OCI-LY3 (cell line): ENCODE measurements at regions not wholly inside any gene's neighbourhood (a gene's known extent, or its start where the extent isn't known, plus 50 kb on each side); places are given as distances from the start of the nearest gene placed in this dataset.

Experiments used
- EZH2phosphoT487 ChIP-seq: fragments of 200-600 bp; shearing (Covaris generic); IDR thresholded peaks from 2 replicates; pipeline ENCODE4 v1.6.1; 2018; ENCODE audit warnings: antibody characterized with exemption, mixed run types, low read depth
- TF ChIP-seq, protein P1 (sequence below): fragments of 200-600, 300-600 bp; sonication (generic); IDR thresholded peaks from 2 replicates; pipeline ENCODE4 v1.5.1; 2014; ENCODE audit warnings: antibody characterized with exemption, low read length, low read depth

- TF ChIP-seq, protein P1, sequence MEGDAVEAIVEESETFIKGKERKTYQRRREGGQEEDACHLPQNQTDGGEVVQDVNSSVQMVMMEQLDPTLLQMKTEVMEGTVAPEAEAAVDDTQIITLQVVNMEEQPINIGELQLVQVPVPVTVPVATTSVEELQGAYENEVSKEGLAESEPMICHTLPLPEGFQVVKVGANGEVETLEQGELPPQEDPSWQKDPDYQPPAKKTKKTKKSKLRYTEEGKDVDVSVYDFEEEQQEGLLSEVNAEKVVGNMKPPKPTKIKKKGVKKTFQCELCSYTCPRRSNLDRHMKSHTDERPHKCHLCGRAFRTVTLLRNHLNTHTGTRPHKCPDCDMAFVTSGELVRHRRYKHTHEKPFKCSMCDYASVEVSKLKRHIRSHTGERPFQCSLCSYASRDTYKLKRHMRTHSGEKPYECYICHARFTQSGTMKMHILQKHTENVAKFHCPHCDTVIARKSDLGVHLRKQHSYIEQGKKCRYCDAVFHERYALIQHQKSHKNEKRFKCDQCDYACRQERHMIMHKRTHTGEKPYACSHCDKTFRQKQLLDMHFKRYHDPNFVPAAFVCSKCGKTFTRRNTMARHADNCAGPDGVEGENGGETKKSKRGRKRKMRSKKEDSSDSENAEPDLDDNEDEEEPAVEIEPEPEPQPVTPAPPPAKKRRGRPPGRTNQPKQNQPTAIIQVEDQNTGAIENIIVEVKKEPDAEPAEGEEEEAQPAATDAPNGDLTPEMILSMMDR, result no peak
- TF ChIP-seq EZH2phosphoT487, result no peak
These were observed 112.4 kb upstream of the RREB1 start for GRCh38 chr6:6995328-6995727.
